SK-N-SH (cell line): ENCODE measurements at regions not wholly inside any gene's neighbourhood (a gene's known extent, or its start where the extent isn't known, plus 50 kb on each side); places are given as distances from the start of the nearest gene placed in this dataset.

ENCODE experiments used
- CTCF ChIA-PET: fragments of 300-600, 350-600 bp; formaldehyde crosslinking; extraction: SDS; loops from one replicate; lab custom pipeline; 2021; lab: Yijun Ruan, JAX
- POLR2A ChIA-PET: fragments of 350-600 bp; sonication (Branson Sonifier 250); formaldehyde crosslinking; extraction: SDS; loops from one replicate; lab custom pipeline; 2020; ENCODE audit warnings: antibody characterized with exemption, inconsistent platforms; lab: Yijun Ruan, JAX
- DNase-seq: peaks from one replicate; pipeline ENCODE4 v3.0.0; 2012
- H2AFZ ChIP-seq: fragments of 200-600 bp; sonication (generic); 2 replicates; pipeline ENCODE4 v1.8.1; 2016; ENCODE audit warnings: antibody characterized with exemption, mild to moderate bottlenecking, low read depth
- H3F3A ChIP-seq: fragments of 200-600 bp; sonication (generic); replicated peaks from 2 replicates; pipeline ENCODE3; 2016; ENCODE audit warnings: antibody characterized with exemption, mild to moderate bottlenecking; ENCODE audit not compliant: insufficient read depth
- H3K27ac ChIP-seq, 2 experiments: fragments of 200-500 bp in 1 of 2; fragments of 200-600 bp in 1 of 2; sonication (Bioruptor generic) in 1 of 2; sonication (generic), shearing (Covaris generic) in 1 of 2; 2 replicates each; pipeline versions ENCODE4 v1.5.1 to v1.6.1; 2014 to 2016; ENCODE audit warnings: low read depth in 2 of 2, inconsistent platforms in 1 of 2, low read length in 1 of 2, mild to moderate bottlenecking in 1 of 2, mixed read lengths in 1 of 2
- H3K27me3 ChIP-seq: fragments of 200-600 bp; sonication (generic), shearing (Covaris generic); 2 replicates; pipeline ENCODE4 v1.6.1; 2016; ENCODE audit warnings: mixed run types; ENCODE audit not compliant: insufficient read depth
- H3K36me3 ChIP-seq, 2 experiments: fragments of 200-500 bp in 1 of 2; fragments of 200-600 bp in 1 of 2; sonication (Bioruptor generic) in 1 of 2; sonication (generic) in 1 of 2; replicated peaks in 1 of 2; 2 replicates each; pipeline versions ENCODE3 to v1.5.1; 2014 to 2016; ENCODE audit warnings: low read length in 1 of 2, mild to moderate bottlenecking in 1 of 2; ENCODE audit not compliant: insufficient read depth in 2 of 2, control insufficient read depth in 1 of 2
- H3K4me1 ChIP-seq, 2 experiments: fragments of 200-500 bp in 1 of 2; fragments of 200-600 bp in 1 of 2; sonication (Bioruptor generic) in 1 of 2; sonication (generic), shearing (Covaris generic) in 1 of 2; 2 replicates each; pipeline versions ENCODE4 v1.5.1 to v1.6.1; 2014 to 2016; ENCODE audit warnings: low read depth in 1 of 2, low read length in 1 of 2, mixed run types in 1 of 2; ENCODE audit not compliant: insufficient read depth in 2 of 2, control insufficient read depth in 1 of 2
- H3K4me2 ChIP-seq: fragments of 200-600 bp; sonication (generic), shearing (Covaris generic); 2 replicates; pipeline ENCODE4 v1.6.1; 2017; ENCODE audit warnings: mixed run types
- H3K4me3 ChIP-seq, 2 experiments: fragments of 200-500 bp in 1 of 2; fragments of 200-600 bp in 1 of 2; sonication (Bioruptor generic) in 1 of 2; sonication (generic), shearing (Covaris generic) in 1 of 2; 2 replicates each; pipeline versions ENCODE4 v1.5.1 to v1.8.1; 2014 to 2016; ENCODE audit warnings: low read depth in 2 of 2, inconsistent platforms in 1 of 2, low read length in 1 of 2, mild to moderate bottlenecking in 1 of 2, mixed read lengths in 1 of 2, moderate library complexity in 1 of 2
- H3K79me2 ChIP-seq: fragments of 200-600 bp; sonication (generic); 2 replicates; pipeline ENCODE4 v1.8.1; 2017; ENCODE audit warnings: mild to moderate bottlenecking; ENCODE audit not compliant: insufficient read depth
- H3K9ac ChIP-seq: fragments of 200-600 bp; sonication (generic); 2 replicates; pipeline ENCODE4 v1.6.1; 2017; ENCODE audit warnings: mixed run types
- H3K9me2 ChIP-seq: fragments of 200-600 bp; sonication (generic); 2 replicates; pipeline ENCODE4 v1.6.1; 2017; ENCODE audit warnings: mixed run types
- H3K9me3 ChIP-seq: fragments of 200-600 bp; sonication (generic); 2 replicates; pipeline ENCODE4 v1.6.1; 2017; ENCODE audit warnings: mixed run types, mild to moderate bottlenecking, moderate library complexity
- H4K20me1 ChIP-seq: fragments of 200-600 bp; sonication (generic); 2 replicates; pipeline ENCODE4 v1.6.1; 2017; ENCODE audit warnings: mild to moderate bottlenecking, mixed run types; ENCODE audit not compliant: insufficient read depth
- CHD2 ChIP-seq: fragments of 150-350 bp; IDR thresholded peaks from 2 replicates; pipeline ENCODE4 v1.6.1; 2018; ENCODE audit warnings: low read length; ENCODE audit not compliant: partially characterized antibody
- CTCF ChIP-seq: fragments of 200-600 bp; sonication (generic); IDR thresholded peaks from 2 replicates; pipeline ENCODE4 v1.6.1; 2017; ENCODE audit warnings: antibody characterized with exemption, mild to moderate bottlenecking, moderate library complexity
- FOXM1 ChIP-seq: IDR thresholded peaks from 2 replicates; pipeline ENCODE4 v1.4.0; 2012; ENCODE audit warnings: low read depth, mild to moderate bottlenecking
- NFIC ChIP-seq: IDR thresholded peaks from 2 replicates; pipeline ENCODE4 v1.4.0; 2012; ENCODE audit warnings: borderline replicate concordance
- RCOR1 ChIP-seq: fragments of 150-350 bp; IDR thresholded peaks from 2 replicates; pipeline ENCODE4 v1.6.1; 2017; ENCODE audit warnings: antibody characterized with exemption, low read length
- WGBS: methylation state at CpG from one replicate; pipeline ENCODE4 v1.1.6; 2017; ENCODE audit warnings: low lambda C conversion rate; 5-methylcytosine and 5-hydroxymethylcytosine counted together
- TF ChIP-seq, protein P1 (sequence below): IDR thresholded peaks from 2 replicates; pipeline ENCODE4 v1.4.0; 2012; ENCODE audit warnings: low read depth
- TF ChIP-seq, protein P2 (sequence below): IDR thresholded peaks from 2 replicates; pipeline ENCODE4 v1.6.1; 2012; ENCODE audit warnings: mild to moderate bottlenecking, low read depth, low read length, moderate library complexity
- TF ChIP-seq, protein P3 (sequence below): IDR thresholded peaks from 2 replicates; pipeline ENCODE4 v1.4.0; 2012; ENCODE audit warnings: low read depth, borderline replicate concordance

- WGBS, result 60% methylated on average over 1 of the region's 1 CpG
- CTCF ChIA-PET, result no interaction called here
Measured at GRCh38 chr9:29004988-29005387, 1431.7 kb upstream of the C9orf72 start.

DNA sequence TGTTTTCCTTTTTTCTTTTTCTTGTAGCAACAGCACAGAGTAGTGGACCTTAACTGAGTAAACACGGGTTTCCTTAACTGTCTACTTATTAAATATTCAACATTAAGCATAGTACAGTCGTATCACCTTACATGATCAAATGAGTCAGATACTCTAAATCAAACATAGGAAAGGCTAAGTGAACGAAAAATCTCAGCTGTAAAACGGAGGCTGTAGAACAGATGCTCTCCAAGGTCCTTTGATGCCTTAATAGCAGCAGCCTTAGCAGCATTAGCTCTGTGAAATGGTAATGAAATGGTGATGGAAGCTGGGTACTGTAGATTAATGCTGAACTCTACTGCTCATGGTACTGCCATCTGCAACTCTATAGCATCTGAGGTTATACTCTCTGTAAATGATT lies 1433.3 kb upstream of the C9orf72 start:
- H3F3A ChIP-seq, result no peaks in the 10 kb centered on the region
- H3K36me3 ChIP-seq, result peaks cover 0 to 9% of the 10 kb centered on the region in 2 experiments
- H3K9me2 ChIP-seq, result no peaks in the 10 kb centered on the region
- DNase-seq, result no peak
- no peak overlapping the region for H2AFZ ChIP-seq
- H3K4me2 ChIP-seq, result no peak overlapping the region
- ChIA-PET CTCF (interaction anchor here (1.4 kb wide), 1 partner anchor 13 kb away, joined by 3 read pairs; no protein-coding TSS in a partner anchor), POLR2A (no interaction called here)
- no peaks in the 10 kb centered on the region for H3K27me3 ChIP-seq
- H3K9ac ChIP-seq, result no peak overlapping the region
- H3K4me1 ChIP-seq, result peaks cover 0 to 2% of the 10 kb centered on the region in 2 experiments; a peak in 3 of 4 replicates
- H4K20me1 ChIP-seq, result peaks cover 5% of the 10 kb centered on the region; the same call in 1 of the 2 replicates
- TF ChIP-seq RCOR1 (no peak), FOXM1 (no peak)
- TF ChIP-seq, protein P1, sequence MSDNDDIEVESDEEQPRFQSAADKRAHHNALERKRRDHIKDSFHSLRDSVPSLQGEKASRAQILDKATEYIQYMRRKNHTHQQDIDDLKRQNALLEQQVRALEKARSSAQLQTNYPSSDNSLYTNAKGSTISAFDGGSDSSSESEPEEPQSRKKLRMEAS, result no peak
- TF ChIP-seq, protein P2, sequence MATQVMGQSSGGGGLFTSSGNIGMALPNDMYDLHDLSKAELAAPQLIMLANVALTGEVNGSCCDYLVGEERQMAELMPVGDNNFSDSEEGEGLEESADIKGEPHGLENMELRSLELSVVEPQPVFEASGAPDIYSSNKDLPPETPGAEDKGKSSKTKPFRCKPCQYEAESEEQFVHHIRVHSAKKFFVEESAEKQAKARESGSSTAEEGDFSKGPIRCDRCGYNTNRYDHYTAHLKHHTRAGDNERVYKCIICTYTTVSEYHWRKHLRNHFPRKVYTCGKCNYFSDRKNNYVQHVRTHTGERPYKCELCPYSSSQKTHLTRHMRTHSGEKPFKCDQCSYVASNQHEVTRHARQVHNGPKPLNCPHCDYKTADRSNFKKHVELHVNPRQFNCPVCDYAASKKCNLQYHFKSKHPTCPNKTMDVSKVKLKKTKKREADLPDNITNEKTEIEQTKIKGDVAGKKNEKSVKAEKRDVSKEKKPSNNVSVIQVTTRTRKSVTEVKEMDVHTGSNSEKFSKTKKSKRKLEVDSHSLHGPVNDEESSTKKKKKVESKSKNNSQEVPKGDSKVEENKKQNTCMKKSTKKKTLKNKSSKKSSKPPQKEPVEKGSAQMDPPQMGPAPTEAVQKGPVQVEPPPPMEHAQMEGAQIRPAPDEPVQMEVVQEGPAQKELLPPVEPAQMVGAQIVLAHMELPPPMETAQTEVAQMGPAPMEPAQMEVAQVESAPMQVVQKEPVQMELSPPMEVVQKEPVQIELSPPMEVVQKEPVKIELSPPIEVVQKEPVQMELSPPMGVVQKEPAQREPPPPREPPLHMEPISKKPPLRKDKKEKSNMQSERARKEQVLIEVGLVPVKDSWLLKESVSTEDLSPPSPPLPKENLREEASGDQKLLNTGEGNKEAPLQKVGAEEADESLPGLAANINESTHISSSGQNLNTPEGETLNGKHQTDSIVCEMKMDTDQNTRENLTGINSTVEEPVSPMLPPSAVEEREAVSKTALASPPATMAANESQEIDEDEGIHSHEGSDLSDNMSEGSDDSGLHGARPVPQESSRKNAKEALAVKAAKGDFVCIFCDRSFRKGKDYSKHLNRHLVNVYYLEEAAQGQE, result peak; percentile 84
- no peak overlapping the region for H3K27ac ChIP-seq
- H3K79me2 ChIP-seq, result peaks cover 57% of the 10 kb centered on the region; the same call in 1 of the 2 replicates
- H3K4me3 ChIP-seq, result no peak overlapping the region
- no peaks in the 10 kb centered on the region for H3K9me3 ChIP-seq
- 73% methylated on average over 4 of the region's 4 CpGs for WGBS

More at GRCh38 chr9:29004988-29005387, 1431.7 kb upstream of the C9orf72 start:
- no peaks in the 10 kb centered on the region for H3K27me3 ChIP-seq
- POLR2A ChIA-PET, result no interaction called here
- H3K27ac ChIP-seq, result no peak overlapping the region
- peaks cover 48% of the 10 kb centered on the region; the same call in 1 of the 2 replicates for H3K79me2 ChIP-seq
- TF ChIP-seq, protein P3, sequence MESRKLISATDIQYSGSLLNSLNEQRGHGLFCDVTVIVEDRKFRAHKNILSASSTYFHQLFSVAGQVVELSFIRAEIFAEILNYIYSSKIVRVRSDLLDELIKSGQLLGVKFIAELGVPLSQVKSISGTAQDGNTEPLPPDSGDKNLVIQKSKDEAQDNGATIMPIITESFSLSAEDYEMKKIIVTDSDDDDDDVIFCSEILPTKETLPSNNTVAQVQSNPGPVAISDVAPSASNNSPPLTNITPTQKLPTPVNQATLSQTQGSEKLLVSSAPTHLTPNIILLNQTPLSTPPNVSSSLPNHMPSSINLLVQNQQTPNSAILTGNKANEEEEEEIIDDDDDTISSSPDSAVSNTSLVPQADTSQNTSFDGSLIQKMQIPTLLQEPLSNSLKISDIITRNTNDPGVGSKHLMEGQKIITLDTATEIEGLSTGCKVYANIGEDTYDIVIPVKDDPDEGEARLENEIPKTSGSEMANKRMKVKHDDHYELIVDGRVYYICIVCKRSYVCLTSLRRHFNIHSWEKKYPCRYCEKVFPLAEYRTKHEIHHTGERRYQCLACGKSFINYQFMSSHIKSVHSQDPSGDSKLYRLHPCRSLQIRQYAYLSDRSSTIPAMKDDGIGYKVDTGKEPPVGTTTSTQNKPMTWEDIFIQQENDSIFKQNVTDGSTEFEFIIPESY, result no peak
- TF ChIP-seq NFIC, result no peak
- no peak for TF ChIP-seq CTCF
- no peak for TF ChIP-seq CHD2
- no peaks in the 10 kb centered on the region for H3K9me3 ChIP-seq
- peaks cover 5% of the 10 kb centered on the region; the same call in 1 of the 2 replicates for H4K20me1 ChIP-seq
- H3K36me3 ChIP-seq, result peaks cover 0 to 9% of the 10 kb centered on the region in 2 experiments
- no peaks in the 10 kb centered on the region for H3K9me2 ChIP-seq
- no peak overlapping the region for H3K9ac ChIP-seq
- peaks cover 2 to 15% of the 10 kb centered on the region in 2 experiments; a peak in 3 of 4 replicates for H3K4me1 ChIP-seq
- no peak overlapping the region for H3K4me3 ChIP-seq
- H3K4me2 ChIP-seq, result no peak overlapping the region
- no peak overlapping the region for H2AFZ ChIP-seq
- no peak for DNase-seq
- no peaks in the 10 kb centered on the region for H3F3A ChIP-seq
